ENCODE measurements at regions not wholly inside any gene's neighbourhood (a gene's known extent, or its start where the extent isn't known, plus 50 kb on each side); places are given as distances from the start of the nearest gene placed in this dataset.

- no peaks in the 10 kb centered on the region for H3K27me3 Mint-ChIP-seq
- no peak overlapping the region for H3K4me3 Mint-ChIP-seq
- H3K27ac Mint-ChIP-seq = no peak overlapping the region
- H3K9me3 Mint-ChIP-seq = peaks cover 2% of the 10 kb centered on the region
- no peaks in the 10 kb centered on the region for H3K4me1 Mint-ChIP-seq
- CTCF ChIA-PET = interaction anchor here (0.8 kb wide), 1 partner anchor 604 kb away, joined by 4 read pairs; no protein-coding TSS in a partner anchor
- no peak for DNase-seq
- POLR2A ChIA-PET = no interaction called here
- no peaks in the 10 kb centered on the region for H3K36me3 Mint-ChIP-seq (ENCODE audit: low read depth)
These were observed 270.2 kb upstream of the GBE1 start for GRCh38 chr3:82031596-82031995.

- POLR2A ChIA-PET = no interaction called here
- Mint-ChIP-seq H3K27me3 (no peaks in the 10 kb centered on the region), H3K27ac (no peak overlapping the region), H3K4me1 (no peaks in the 10 kb centered on the region), H3K36me3 (ENCODE audit: low read depth) (no peaks in the 10 kb centered on the region), H3K4me3 (no peak overlapping the region), H3K9me3 (no peaks in the 10 kb centered on the region)
- CTCF ChIA-PET = no interaction called here
- DNase-seq = no peak
These were observed 269.5 kb upstream of the GBE1 start for GRCh38 chr3:82030916-82031315.

GRCh38 chr3:82022836-82023235 lies 261.4 kb upstream of the GBE1 start:
- H3K9me3 Mint-ChIP-seq = no peaks in the 10 kb centered on the region
- no peak overlapping the region for H3K4me3 Mint-ChIP-seq
- DNase-seq = no peak
- H3K4me1 Mint-ChIP-seq = no peaks in the 10 kb centered on the region
- no peak overlapping the region for H3K27ac Mint-ChIP-seq
- no peaks in the 10 kb centered on the region for H3K36me3 Mint-ChIP-seq (ENCODE audit: low read depth)
- no peaks in the 10 kb centered on the region for H3K27me3 Mint-ChIP-seq
- POLR2A ChIA-PET = no interaction called here
- CTCF ChIA-PET = no interaction called here

DNA sequence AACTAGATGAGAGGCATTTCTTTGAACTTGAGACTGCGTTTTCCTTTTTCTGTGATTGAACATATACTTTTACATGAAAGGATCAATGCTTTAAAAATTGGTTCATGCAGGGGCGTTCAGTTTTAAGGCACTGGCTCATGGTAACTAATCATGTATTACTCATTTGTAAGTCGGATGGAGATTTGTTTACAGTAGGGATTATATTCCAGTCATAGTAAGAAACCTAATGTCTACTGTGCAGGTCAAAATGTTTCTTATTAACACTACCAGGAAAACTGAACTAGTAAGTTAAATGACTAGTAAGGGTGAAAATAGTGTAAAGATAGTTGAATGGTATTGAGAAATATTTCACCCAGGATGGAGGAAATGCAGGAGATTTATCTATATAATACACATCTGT lies 258.8 kb upstream of the GBE1 start:
- Mint-ChIP-seq H3K36me3 (ENCODE audit: low read depth) (no peaks in the 10 kb centered on the region), H3K4me3 (no peak overlapping the region), H3K27ac (no peak overlapping the region), H3K27me3 (no peaks in the 10 kb centered on the region), H3K9me3 (no peaks in the 10 kb centered on the region), H3K4me1 (no peaks in the 10 kb centered on the region)
- ChIA-PET POLR2A (no interaction called here), CTCF (no interaction called here)
- no peak for DNase-seq

DNA sequence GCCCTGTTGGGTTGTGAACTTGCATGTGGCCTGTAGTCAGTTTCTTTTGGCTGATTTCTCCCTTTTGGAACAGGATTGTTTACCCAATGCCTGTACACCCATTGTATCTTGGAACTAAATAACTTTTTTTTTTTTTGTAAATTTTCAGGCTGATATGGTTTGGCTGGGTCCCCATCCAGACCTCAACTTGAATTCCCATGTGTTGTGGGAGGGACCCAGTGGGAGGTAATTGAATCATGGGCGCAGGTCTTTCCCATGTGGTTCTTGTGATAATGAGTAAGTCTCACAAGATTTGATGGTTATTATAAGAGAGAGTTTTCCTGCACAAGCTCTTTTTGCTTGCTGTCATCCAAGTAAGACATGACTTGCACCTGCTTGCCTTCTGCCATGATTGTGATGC lies 253.8 kb upstream of the GBE1 start:
- CTCF ChIA-PET = no interaction called here
- Mint-ChIP-seq H3K36me3 (ENCODE audit: low read depth) (no peaks in the 10 kb centered on the region), H3K27ac (no peak overlapping the region), H3K4me1 (no peaks in the 10 kb centered on the region), H3K4me3 (no peak overlapping the region), H3K9me3 (peaks cover 4% of the 10 kb centered on the region), H3K27me3 (no peaks in the 10 kb centered on the region)
- POLR2A ChIA-PET = no interaction called here
- DNase-seq = no peak

DNA sequence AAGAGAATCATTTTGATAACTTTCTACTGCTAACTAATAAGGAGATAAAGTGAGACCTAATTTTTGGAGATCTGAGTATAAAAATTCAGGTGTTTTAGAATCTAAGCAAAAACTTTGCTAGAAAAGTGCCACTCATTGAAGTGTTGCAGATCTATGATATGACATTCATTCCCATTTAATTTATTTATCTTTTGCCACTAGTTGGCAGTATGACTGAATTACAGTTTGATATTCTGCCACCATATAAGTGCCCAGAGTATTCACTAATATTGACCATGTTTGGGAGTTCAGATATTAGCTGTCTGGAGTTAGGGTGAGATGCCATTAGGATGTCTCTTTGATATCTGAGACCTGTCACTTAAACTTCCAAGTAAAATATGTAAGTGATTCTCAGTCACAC lies 251.3 kb upstream of the GBE1 start:
- no peak overlapping the region for H3K27ac Mint-ChIP-seq
- no peaks in the 10 kb centered on the region for H3K27me3 Mint-ChIP-seq
- ChIA-PET POLR2A (no interaction called here), CTCF (no interaction called here)
- H3K4me1 Mint-ChIP-seq = no peaks in the 10 kb centered on the region
- no peak for DNase-seq
- H3K36me3 Mint-ChIP-seq (ENCODE audit: low read depth) = no peaks in the 10 kb centered on the region
- H3K9me3 Mint-ChIP-seq = peaks cover 7% of the 10 kb centered on the region
- H3K4me3 Mint-ChIP-seq = no peak overlapping the region

GRCh38 chr3:82011336-82011735 lies 249.9 kb upstream of the GBE1 start:
- no peak for DNase-seq

DNA sequence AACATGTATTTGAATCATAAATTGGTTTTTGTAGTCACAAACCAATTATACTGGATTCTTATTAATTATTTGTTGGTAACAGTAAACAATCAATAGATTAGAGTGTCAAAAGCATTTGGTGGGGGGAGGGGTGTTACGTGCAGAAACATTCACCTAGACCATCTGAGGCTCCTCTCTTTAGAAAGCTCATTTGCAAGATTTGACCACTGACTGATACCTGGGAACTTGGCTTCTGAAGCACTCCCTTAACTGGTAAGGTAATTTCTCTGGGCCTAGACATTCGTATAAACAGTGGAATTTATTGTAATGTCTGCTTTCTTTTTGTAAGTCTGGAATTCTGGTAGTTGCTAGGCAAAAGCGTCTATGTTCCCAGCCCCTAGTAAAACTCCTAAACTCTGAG lies 243.8 kb upstream of the GBE1 start:
- H3K27ac Mint-ChIP-seq = no peak overlapping the region
- no peak overlapping the region for H3K4me3 Mint-ChIP-seq
- no peaks in the 10 kb centered on the region for H3K4me1 Mint-ChIP-seq
- no peaks in the 10 kb centered on the region for H3K36me3 Mint-ChIP-seq (ENCODE audit: low read depth)
- no peak for DNase-seq
- ChIA-PET CTCF (no interaction called here), POLR2A (no interaction called here)
- H3K9me3 Mint-ChIP-seq = peaks cover 2% of the 10 kb centered on the region
- no peaks in the 10 kb centered on the region for H3K27me3 Mint-ChIP-seq

More at GRCh38 chr3:82011336-82011735, 249.9 kb upstream of the GBE1 start:
- POLR2A ChIA-PET = no interaction called here
- no peak overlapping the region for H3K27ac Mint-ChIP-seq
- peaks cover 7% of the 10 kb centered on the region for H3K9me3 Mint-ChIP-seq
- no peaks in the 10 kb centered on the region for H3K36me3 Mint-ChIP-seq (ENCODE audit: low read depth)
- no peaks in the 10 kb centered on the region for H3K27me3 Mint-ChIP-seq
- no peaks in the 10 kb centered on the region for H3K4me1 Mint-ChIP-seq
- CTCF ChIA-PET = no interaction called here
- no peak overlapping the region for H3K4me3 Mint-ChIP-seq

DNA sequence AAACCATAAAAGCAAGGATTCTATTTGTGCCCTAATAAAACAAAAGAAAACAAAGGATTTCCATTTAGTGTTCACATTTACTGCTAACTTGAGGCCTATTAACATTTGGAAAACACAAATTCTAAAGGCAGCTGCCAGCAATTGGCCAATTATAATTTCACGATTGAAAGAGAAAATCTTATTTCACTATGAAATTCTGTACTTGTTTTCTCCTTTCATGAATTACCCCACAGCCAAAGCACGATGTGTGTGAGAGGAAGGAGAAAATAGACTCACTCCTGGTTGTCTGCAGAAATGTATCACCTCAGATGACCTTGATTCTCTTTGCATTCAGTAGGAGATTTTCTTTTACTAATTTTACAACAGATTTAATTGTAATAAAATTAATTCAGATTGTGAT lies 242.8 kb upstream of the GBE1 start:
- Mint-ChIP-seq H3K4me3 (no peak overlapping the region), H3K4me1 (no peaks in the 10 kb centered on the region), H3K36me3 (ENCODE audit: low read depth) (no peaks in the 10 kb centered on the region), H3K27ac (no peak overlapping the region), H3K9me3 (peaks cover 2% of the 10 kb centered on the region), H3K27me3 (no peaks in the 10 kb centered on the region)
- DNase-seq = no peak
- POLR2A ChIA-PET = no interaction called here
- CTCF ChIA-PET = no interaction called here

- no peak overlapping the region for H3K27ac Mint-ChIP-seq
- no peaks in the 10 kb centered on the region for H3K27me3 Mint-ChIP-seq
- POLR2A ChIA-PET = no interaction called here
- no peaks in the 10 kb centered on the region for H3K9me3 Mint-ChIP-seq
- H3K4me1 Mint-ChIP-seq = no peaks in the 10 kb centered on the region
- DNase-seq = no peak
- CTCF ChIA-PET = no interaction called here
- no peak overlapping the region for H3K4me3 Mint-ChIP-seq
- H3K36me3 Mint-ChIP-seq (ENCODE audit: low read depth) = no peaks in the 10 kb centered on the region
These were observed 241.7 kb upstream of the GBE1 start for GRCh38 chr3:82002986-82003642.

DNA sequence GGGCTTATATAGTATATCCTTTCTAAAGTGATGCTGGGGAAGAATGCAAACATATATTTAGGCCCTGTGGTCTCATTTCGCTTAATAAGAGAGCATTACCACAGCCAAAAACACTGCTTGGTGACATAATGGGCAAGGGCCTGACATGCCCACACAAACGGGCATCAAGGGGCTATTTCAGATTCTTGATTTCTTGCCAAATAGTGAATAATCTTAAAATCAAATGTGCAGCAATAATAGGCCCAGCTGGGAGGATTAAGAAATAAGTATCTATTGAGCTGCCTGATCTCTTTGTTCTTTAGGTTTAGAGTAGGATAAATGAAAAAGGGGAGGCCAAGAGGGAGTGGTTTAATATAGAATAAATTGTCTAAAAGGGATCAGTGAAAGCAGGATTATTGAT lies 241.0 kb upstream of the GBE1 start:
- ChIA-PET CTCF (no interaction called here), POLR2A (no interaction called here)
- DNase-seq = no peak
- no peaks in the 10 kb centered on the region for H3K27me3 Mint-ChIP-seq
- no peaks in the 10 kb centered on the region for H3K36me3 Mint-ChIP-seq (ENCODE audit: low read depth)
- no peaks in the 10 kb centered on the region for H3K9me3 Mint-ChIP-seq
- H3K27ac Mint-ChIP-seq = no peak overlapping the region
- H3K4me1 Mint-ChIP-seq = no peaks in the 10 kb centered on the region
- no peak overlapping the region for H3K4me3 Mint-ChIP-seq

DNA sequence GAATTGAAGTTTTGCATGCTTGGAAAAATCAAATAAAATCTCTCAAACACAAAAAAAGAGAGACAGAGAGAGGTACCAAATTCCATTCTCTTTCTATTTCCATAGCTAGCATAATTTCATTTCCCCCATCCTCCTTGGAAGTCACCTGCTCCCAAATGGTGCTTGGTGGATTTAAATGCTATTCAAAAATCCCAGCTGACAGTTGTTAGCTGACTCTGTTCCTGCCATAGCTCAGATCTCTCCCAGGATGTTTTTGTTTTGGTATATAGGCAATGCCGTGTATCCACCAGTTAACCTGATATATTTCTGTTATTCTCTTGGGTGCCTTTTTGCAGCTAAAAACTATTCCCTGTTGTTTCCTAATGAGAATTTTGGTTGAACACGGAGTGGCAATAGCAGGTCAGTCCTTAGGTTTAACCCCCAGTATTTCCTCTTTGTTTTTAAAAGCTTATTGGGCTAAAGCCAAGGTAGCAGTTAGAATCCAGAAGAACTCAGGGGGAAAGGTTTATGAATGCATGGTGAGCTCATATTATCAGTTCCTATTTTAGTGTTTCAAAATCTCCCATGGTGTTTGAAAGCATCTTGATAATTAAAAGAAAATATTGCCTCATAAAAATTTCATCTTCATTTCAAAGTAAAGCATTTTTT lies 240.0 kb upstream of the GBE1 start:
- Mint-ChIP-seq H3K4me3 (no peak overlapping the region), H3K27me3 (no peaks in the 10 kb centered on the region), H3K9me3 (no peaks in the 10 kb centered on the region), H3K4me1 (no peaks in the 10 kb centered on the region), H3K27ac (no peak overlapping the region), H3K36me3 (ENCODE audit: low read depth) (no peaks in the 10 kb centered on the region)
- ChIA-PET CTCF (no interaction called here), POLR2A (no interaction called here)
- DNase-seq = no peak

DNA sequence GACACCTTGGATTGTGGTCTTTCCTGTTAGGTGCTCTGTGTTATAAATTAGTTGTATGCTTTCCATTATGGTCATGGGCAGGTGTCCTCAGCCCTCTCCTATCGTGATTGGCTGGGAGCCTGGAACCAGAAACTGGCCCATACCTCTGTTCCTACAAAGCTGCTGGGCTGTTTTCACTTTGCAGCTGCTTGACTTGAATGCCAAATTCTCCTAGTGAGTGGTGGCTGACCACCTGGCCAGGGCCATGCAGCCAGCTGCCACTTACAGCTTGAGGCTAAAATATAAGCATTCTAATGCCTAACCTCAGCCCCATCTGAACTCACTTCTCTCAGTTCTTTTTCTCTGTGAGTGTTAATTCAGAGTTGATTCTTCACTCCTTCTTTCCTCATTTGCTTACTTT lies 239.3 kb upstream of the GBE1 start:
- no peak for DNase-seq
- Mint-ChIP-seq H3K27me3 (no peaks in the 10 kb centered on the region), H3K27ac (no peak overlapping the region), H3K36me3 (ENCODE audit: low read depth) (no peaks in the 10 kb centered on the region), H3K4me1 (no peaks in the 10 kb centered on the region), H3K9me3 (no peaks in the 10 kb centered on the region), H3K4me3 (no peak overlapping the region)
- ChIA-PET CTCF (no interaction called here), POLR2A (no interaction called here)

DNA sequence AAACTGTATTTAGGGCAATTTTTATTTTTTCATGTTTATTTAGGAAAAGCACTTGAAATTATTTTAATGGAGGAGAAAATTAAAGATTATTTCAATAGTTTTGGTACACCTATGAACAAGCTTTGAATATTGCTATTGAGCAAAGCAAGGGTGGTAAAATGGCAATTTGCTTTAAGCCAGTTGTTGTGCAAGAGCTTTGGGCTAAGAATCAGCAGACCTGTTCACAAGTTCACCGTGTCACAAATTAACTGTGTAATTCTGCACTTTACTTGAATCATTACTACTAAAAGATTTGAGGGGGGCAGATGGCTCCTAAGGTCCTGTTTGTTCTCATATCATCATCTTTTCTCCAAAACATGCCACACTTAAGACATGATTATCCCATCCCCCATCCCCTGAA lies 238.9 kb upstream of the GBE1 start:
- ChIA-PET POLR2A (no interaction called here), CTCF (no interaction called here)
- no peak for DNase-seq

More for the DNA sequence above, 238.9 kb upstream of the GBE1 start:
- Mint-ChIP-seq H3K27ac (no peak overlapping the region), H3K4me1 (no peaks in the 10 kb centered on the region), H3K4me3 (no peak overlapping the region), H3K27me3 (no peaks in the 10 kb centered on the region), H3K36me3 (ENCODE audit: low read depth) (no peaks in the 10 kb centered on the region), H3K9me3 (no peaks in the 10 kb centered on the region)
